ENCODE measurements at regions not wholly inside any gene's neighbourhood (a gene's known extent, or its start where the extent isn't known, plus 50 kb on each side); places are given as distances from the start of the nearest gene placed in this dataset.
A peak's percentile ranks its signal among the peaks of the same experiment; 100 is the strongest.
"Not testable (repeated sequence)": the region's sequence is repeated elsewhere in the genome, so short reads cannot be mapped to it uniquely, and the experiment has no call there.

GRCh38 chr3:31188112-31188511 lies 293.7 kb upstream of the GADL1 start:
- DNase-seq = no peak

- no peak for DNase-seq
These were observed 294.9 kb upstream of the GADL1 start for GRCh38 chr3:31189330-31189729.

GRCh38 chr3:31189971-31190370 lies 295.5 kb upstream of the GADL1 start:
- no peak for DNase-seq

DNA sequence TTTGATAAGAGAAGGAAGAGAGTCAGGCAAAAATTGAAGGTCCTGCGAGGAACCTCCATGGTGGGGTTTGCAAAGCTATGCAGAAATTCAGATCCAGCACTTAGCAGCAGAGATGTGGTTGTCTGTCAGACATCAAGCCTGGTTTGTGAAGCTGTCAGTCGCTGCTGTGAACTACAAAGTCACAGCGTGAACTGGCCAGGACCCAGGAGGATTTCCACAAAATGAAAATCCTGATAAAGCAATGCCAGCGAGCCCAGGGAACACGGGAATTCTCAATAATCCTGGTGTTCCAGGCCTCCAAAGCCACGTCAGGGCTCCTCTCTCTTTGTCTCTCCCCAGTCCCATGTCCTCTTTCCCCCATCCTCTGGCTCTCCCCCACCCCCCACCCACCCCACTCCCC lies 296.9 kb upstream of the GADL1 start:
- no peak for DNase-seq

DNA sequence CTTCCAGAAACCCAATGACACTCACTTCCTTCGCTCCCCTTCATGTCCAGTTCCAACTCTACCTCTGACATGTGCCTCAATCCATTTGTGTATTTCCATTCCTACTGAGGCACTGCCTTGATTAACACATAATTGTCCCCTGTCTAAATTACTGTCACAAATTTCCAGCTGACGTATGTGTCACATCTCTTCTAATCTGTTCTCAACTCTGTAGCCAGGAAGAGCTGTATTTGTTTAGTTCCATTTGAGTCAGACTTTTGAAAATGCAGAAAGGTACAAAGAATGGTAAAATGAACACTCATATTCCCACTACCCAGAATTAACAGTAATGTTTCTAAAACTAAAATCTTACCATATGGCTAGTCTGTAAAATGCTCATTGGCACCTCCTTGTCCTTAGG lies 299.0 kb upstream of the GADL1 start:
- DNase-seq = no peak

GRCh38 chr3:31193871-31194270 lies 299.4 kb upstream of the GADL1 start:
- DNase-seq = no peak

GRCh38 chr3:31196261-31196660 lies 301.8 kb upstream of the GADL1 start:
- DNase-seq = no peak

DNA sequence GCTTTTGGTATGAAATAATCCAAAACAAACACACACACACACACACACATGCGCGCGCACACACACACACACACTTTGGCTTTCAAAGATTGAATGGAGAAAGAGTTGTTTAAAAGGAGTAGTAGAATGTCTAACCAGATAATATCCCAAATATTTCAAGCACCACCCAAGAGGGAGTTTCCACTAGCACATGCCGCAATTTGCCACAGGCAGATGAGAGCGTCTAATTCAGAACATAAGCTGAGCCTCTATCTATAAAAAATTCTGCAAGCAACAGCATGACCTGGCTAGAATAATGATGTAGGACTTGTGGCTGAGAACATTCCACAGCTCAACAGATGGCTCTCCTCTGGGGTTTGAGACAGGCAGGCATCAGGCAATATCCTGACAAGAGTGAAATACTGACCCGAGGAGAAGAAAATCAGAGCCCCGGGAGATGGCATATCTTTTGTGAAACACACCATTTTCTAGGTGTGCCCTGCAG lies 302.5 kb upstream of the GADL1 start:
- no peak for DNase-seq

DNA sequence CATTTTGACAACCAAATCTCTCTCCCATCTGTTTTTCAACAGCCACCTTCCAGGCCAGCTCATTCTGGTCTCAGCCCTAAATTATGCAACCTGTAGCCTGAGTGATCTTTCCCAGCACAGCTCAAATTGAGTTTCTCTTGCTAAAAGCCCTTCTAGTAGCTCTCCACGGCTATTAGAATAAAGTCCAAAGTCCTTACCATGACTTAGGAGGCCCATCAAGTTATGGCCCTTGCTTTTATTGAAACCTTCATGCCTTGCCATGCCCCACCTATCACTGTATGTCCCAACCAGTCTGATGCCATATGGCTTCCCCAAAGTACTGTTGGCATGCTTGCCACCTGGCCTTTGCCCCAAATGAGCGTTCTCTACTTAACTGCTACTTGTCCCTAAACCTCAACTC lies 303.5 kb upstream of the GADL1 start:
- no peak for DNase-seq

DNA sequence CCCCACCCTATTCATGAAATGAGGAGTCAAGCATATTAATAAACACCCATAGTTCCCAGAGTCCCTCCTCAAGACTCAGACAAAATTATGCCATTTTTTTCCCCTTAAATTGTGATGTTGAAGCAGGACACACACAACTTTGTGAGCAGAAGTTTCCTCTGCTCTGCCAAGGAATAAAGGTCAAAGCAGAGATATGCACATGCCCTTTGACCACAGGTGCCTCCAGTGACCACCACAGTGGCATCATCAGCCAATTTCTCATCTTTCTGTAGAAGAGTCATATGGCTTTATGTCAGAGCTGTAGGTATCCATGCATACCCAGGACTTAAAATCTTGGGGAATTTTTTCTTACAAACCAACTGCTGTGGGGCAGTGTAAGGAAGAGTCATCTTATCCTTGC lies 304.4 kb upstream of the GADL1 start:
- DNase-seq = no peak

- no peak for DNase-seq
These were observed 309.7 kb upstream of the GADL1 start for GRCh38 chr3:31203960-31204795.

- DNase-seq = not testable (repeated sequence)
These were observed 310.3 kb upstream of the GADL1 start for GRCh38 chr3:31204796-31205056.

GRCh38 chr3:31210068-31210645 lies 315.7 kb upstream of the GADL1 start:
- no peak for DNase-seq

- DNase-seq = no peak
These were observed 318.7 kb upstream of the STT3B start for GRCh38 chr3:31213869-31214486.

- no peak for DNase-seq
These were observed 314.6 kb upstream of the STT3B start for GRCh38 chr3:31218082-31218481.

DNA sequence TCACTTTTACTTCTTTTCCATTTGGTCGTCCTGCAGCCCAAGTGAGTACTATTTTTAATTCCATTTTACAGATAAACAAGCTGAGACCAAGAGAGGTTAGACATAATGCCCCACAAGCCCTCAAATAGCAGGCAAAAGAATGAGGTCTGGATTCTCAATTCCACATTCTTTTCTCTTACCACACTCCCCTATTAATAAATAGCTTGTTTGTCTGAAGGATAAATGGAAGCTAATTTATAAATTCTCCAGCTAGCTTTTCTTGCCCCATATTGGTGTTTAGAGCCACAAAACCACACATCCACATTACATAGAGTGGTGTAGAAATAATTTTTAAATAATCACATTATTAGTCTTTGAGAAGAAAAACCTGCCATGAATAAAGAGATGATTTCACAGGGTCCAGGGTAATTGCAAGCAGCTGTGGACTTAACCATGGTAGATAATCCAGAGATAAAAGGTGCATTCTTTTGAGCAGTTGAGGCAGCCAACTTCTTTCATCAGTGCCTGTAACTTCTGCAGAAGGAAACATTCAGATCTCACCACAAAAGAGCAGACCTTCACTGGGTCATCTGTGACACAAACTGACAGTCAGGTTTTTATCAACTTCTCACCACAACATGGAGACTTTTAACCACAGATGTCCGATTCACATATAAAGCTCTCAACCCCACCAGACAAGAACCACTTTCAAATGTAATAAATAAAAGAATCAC lies 313.4 kb upstream of the STT3B start:
- DNase-seq = peak; percentile 20

DNA sequence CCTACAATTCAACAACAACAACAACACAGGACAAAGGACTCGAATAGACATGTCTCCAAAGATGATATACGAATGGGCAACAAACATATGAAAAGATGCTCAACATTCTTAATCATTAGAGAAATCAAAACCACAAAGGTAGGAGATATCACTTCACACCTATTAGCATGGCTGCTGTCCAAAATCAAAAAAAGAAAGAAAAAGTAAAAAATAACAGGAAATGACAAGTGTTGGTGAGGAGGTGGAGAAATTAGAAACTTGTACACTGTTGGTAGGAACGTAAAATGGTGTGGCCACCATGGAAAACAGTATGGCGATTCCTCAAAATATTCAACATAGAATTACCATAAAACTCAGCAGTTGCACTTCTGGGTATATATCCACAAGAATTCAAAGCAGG lies 312.3 kb upstream of the STT3B start:
- no peak for DNase-seq

DNA sequence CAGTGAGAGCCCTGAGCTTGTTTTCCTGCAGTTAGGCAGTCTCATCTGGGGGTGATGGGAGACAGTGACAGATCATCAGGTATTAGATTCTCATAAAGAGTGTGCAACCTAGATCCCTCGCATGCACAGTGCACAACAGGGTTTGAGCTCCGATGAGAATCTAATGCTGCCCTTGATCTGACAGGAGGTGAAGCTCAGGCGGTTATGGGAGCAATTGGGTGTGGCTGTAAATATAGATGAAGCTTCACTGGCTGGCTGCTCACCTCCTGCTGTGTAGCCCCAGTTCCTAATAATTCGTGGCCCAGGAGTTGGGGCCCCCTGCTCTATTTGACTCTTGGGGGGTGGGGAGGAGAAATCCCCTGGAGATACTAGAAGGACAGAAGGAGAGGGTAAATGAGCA lies 309.4 kb upstream of the STT3B start:
- no peak for DNase-seq

DNA sequence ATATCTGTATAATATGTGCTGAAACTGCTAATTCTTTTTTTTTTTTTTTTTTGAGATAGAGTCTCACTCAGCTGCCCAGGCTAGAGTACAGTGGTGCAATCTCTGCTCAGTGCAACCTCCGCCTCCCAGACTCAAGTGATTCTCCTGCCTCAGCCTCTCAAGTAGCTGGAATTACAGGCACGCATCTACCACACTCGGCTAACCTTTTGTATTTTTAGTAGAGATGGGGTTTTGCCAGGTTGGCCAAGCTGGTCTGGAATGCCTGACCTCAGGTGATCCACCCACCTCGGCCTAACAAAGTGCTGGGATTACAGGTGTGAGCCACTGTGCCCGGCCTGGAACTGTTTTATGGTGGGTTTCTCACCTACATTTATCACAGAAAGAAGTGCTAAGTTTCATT lies 307.8 kb upstream of the STT3B start:
- no peak for DNase-seq

GRCh38 chr3:31225923-31226322 lies 306.8 kb upstream of the STT3B start:
- DNase-seq = no peak

- DNase-seq = peak; percentile 8
These were observed 306.4 kb upstream of the STT3B start for GRCh38 chr3:31226346-31226745.

DNA sequence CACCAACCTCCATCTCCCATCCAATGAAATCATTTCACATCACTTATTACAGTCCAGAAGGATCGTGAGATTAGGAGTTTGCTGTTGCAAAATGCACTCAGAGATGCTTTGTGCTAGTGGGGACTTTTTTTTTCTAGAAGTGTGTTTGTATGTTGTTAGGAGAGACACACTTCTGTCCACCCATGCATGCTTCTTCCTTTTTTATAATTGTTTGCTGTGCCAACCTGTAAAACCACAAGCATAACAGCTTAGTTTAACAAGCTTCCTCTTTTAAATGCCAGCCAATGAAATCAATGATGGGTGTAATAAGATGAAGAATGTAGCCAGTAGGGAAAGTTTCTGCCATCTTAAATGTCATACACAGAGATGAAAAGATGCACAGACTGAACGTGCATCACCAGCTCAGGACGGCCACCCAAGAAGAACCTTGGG lies 305.6 kb upstream of the STT3B start:
- peak; percentile 31 for DNase-seq

- DNase-seq = no peak
These were observed 302.1 kb upstream of the STT3B start for GRCh38 chr3:31230425-31231223.

Measured in hematopoietic multipotent progenitor cell treated with erythropoietin and hydrocortisone succinate and interleukin-3 and kit ligand, for 8 days (in vitro differentiated cells).